ENCODE measurements at regions not wholly inside any gene's neighbourhood (a gene's known extent, or its start where the extent isn't known, plus 50 kb on each side); places are given as distances from the start of the nearest gene placed in this dataset.
"Not testable (repeated sequence)": the region's sequence is repeated elsewhere in the genome, so short reads cannot be mapped to it uniquely, and the experiment has no call there.

- Histone ChIP-seq H3K36me3 (no peaks in the 10 kb centered on the region), H3K9me3 (no peaks in the 10 kb centered on the region), H3K4me1 (peaks cover 0 to 19% (median 8%) of the 10 kb centered on the region in 12 donors), H3K4me3 (no peak overlapping the region), H3K27ac (peak overlapping the region in 2 of 12 donors; percentile 8 to 21), H3K27me3 (no peaks in the 10 kb centered on the region)
- intact Hi-C loops (cut with DNase I), result loop anchor here in 7 of 10 donors (10.0 kb wide), 3 partner anchors 208 to 1088 kb away; no protein-coding TSS in a partner anchor
- DNase-seq (no peak), ATAC-seq (no peak)
- TF ChIP-seq CTCF (IDR thresholded peaks at IDR 0.05), result no peak
- no peak for TF ChIP-seq POLR2A (IDR thresholded peaks at IDR 0.05)
- WGBS, 4 donors, result 56 to 88% (median 65%) methylated on average over 3 of the region's 3 CpGs
Observed at GRCh38 chr1:219412772-219413171, 200.1 kb downstream of the ZC3H11B start.

GRCh38 chr1:219410721-219411120, 202.2 kb downstream of the ZC3H11B start:
- intact Hi-C loops (cut with DNase I), result loop anchor here in 7 of 10 donors (10.0 kb wide), 3 partner anchors 206 to 1086 kb away; no protein-coding TSS in a partner anchor
- WGBS, 4 donors, result 95 to 100% (median 99%) methylated on average over 1 to 20 of the region's 22 CpGs; no CpG with 5 or more reads in 1 of the 4 donors
- not testable (repeated sequence) for H3K36me3 ChIP-seq

GRCh38 chr1:219405531-219406331, 207.2 kb downstream of the ZC3H11B start:
- Histone ChIP-seq H3K27me3 (no peaks in the 10 kb centered on the region), H3K4me3 (no peak overlapping the region), H3K4me1 (no peaks in the 10 kb centered on the region), H3K9me3 (no peaks in the 10 kb centered on the region), H3K36me3 (no peaks in the 10 kb centered on the region), H3K27ac (no peak overlapping the region)
- intact Hi-C loops (cut with DNase I), result loop anchor here in 1 of 10 donors (10.0 kb wide), 1 partner anchor 201 kb away; no protein-coding TSS in a partner anchor
- TF ChIP-seq CTCF (IDR thresholded peaks at IDR 0.05), result no peak
- no peak for TF ChIP-seq POLR2A (IDR thresholded peaks at IDR 0.05)
- ATAC-seq, result no peak
- no peak for DNase-seq
- 88 to 97% (median 94%) methylated on average over 6 of the region's 6 CpGs for WGBS, 4 donors

More at GRCh38 chr1:219410721-219411120, 202.2 kb downstream of the ZC3H11B start:
- not testable (repeated sequence) for H3K9me3 ChIP-seq, ATAC-seq, H3K27ac ChIP-seq, DNase-seq, H3K4me3 ChIP-seq, H3K27me3 ChIP-seq
- H3K4me1 ChIP-seq, result peaks cover 0 to 16% (median 6%) of the 10 kb centered on the region in 12 donors

GRCh38 chr1:219404629-219405028, 208.3 kb downstream of the ZC3H11B start:
- Histone ChIP-seq H3K4me1 (peaks cover 0 to under 1% (median 0%) of the 10 kb centered on the region in 12 donors), H3K9me3 (no peaks in the 10 kb centered on the region), H3K27ac (no peak overlapping the region), H3K36me3 (no peaks in the 10 kb centered on the region), H3K4me3 (no peak overlapping the region), H3K27me3 (no peaks in the 10 kb centered on the region)
- 91 to 95% (median 93%) methylated on average over 1 of the region's 1 CpG for WGBS, 4 donors
- intact Hi-C loops (cut with DNase I), result loop anchor here in 1 of 10 donors (10.0 kb wide), 1 partner anchor 200 kb away; no protein-coding TSS in a partner anchor
- no peak for TF ChIP-seq CTCF (IDR thresholded peaks at IDR 0.05)
- no peak for TF ChIP-seq POLR2A (IDR thresholded peaks at IDR 0.05)
- DNase-seq (no peak), ATAC-seq (no peak)

All from heart left ventricle (tissue), 16 donors.